Activated B cell treated with CpG ODN at 0.5 μM for 24 hours (primary cell): ENCODE measurements at regions not wholly inside any gene's neighbourhood (a gene's known extent, or its start where the extent isn't known, plus 50 kb on each side); places are given as distances from the start of the nearest gene placed in this dataset.

ENCODE experiments used
- ATAC-seq: fragments of 200-7000 bp; cut with Tn5 transposase; one replicate; pipeline ENCODE4 v1.10.0; 2021; ENCODE audit warnings: low read depth, mild to moderate bottlenecking, moderate library complexity
- CTCF ChIA-PET: fragments of 350-600 bp; sonication (Branson Sonifier 250); formaldehyde crosslinking; loops from one replicate; lab custom pipeline; 2021; ENCODE audit warnings: antibody characterized with exemption; lab: Charles Lee
- POLR2A ChIA-PET: fragments of 350-600 bp; sonication (Branson Sonifier 250); formaldehyde crosslinking; loops from one replicate; lab custom pipeline; 2021; ENCODE audit warnings: antibody characterized with exemption; lab: Charles Lee
- DNase-seq: peaks from one replicate; pipeline ENCODE4 v3.0.0; 2022
- H3K27ac Mint-ChIP-seq: one replicate; pipeline ENCODE4 v1.8.0; 2020; ENCODE audit warnings: mixed read lengths
- H3K27me3 Mint-ChIP-seq: one replicate; pipeline ENCODE4 v1.8.0; 2021; ENCODE audit warnings: mixed read lengths
- H3K36me3 Mint-ChIP-seq: one replicate; pipeline ENCODE4 v1.8.0; 2021; ENCODE audit warnings: low read depth, mixed read lengths
- H3K4me1 Mint-ChIP-seq: one replicate; pipeline ENCODE4 v1.8.0; 2021; ENCODE audit warnings: mixed read lengths
- H3K4me3 Mint-ChIP-seq: one replicate; pipeline ENCODE4 v1.8.0; 2020; ENCODE audit warnings: mild to moderate bottlenecking, mixed read lengths
- H3K9me3 Mint-ChIP-seq: one replicate; pipeline ENCODE4 v1.8.0; 2020; ENCODE audit warnings: mixed read lengths
- intact Hi-C: fragments of 100-400 bp; cut with micrococcal nuclease; formaldehyde crosslinking; loops from one replicate; pipeline ENCODE4 v1.15.1; 2024
- TF ChIP-seq, protein P1 (sequence below): fragments of 200-600 bp; IDR thresholded peaks from one replicate; pipeline ENCODE4 v1.8.0; 2022; ENCODE audit warnings: antibody characterized with exemption, mild to moderate bottlenecking

DNA sequence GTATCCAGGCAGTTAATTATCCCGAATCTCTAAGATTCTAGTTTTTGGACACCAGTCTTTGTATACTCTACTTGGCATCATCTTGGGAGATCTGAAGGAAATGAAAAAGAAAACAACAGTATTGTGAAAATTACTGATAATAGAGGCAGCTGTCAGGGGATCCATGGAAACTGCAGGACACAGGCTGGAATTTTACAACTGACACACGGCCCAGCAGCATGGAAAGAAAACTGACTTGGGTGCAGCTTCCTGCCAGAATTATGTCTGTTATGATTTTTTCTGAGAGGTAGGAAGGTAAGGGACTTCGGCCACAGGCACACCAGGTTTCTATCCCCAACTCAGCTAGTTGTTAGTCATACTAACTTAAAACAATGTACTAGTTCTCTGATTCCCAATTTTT, 57.7 kb upstream of the ERBB4 start:
- CTCF ChIA-PET: no interaction called here
- Mint-ChIP-seq H3K4me1 (no peaks in the 10 kb centered on the region), H3K27ac (no peak overlapping the region)

DNA sequence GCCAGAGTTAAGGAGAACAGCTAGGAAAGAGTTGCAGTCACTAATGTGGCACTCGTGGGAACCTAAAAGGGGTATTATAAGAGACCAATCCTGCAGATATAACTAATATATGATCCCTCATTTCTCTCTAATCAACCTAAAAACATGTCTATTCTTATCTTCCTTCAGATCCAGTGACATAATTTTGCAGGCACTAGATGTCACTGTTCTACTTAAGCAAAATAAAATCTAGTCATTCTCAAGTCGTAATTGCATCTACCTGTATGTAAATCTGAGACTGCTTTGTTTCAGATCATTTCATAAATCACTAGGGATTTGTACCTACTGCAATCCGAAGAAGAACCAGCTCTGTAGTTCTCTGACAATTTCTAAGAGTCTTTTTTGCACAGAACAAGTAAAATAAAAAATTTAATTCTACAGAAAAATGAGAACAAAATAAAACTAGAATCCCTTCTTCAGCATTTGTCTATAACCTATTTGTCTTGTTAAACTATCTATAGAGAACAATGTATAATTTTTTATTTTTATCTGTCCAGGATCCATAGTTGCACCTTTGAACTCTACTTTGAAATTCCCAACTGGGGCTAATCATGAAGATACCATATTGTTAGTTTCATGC, 56.5 kb upstream of the ERBB4 start:
- TF ChIP-seq, protein P1, sequence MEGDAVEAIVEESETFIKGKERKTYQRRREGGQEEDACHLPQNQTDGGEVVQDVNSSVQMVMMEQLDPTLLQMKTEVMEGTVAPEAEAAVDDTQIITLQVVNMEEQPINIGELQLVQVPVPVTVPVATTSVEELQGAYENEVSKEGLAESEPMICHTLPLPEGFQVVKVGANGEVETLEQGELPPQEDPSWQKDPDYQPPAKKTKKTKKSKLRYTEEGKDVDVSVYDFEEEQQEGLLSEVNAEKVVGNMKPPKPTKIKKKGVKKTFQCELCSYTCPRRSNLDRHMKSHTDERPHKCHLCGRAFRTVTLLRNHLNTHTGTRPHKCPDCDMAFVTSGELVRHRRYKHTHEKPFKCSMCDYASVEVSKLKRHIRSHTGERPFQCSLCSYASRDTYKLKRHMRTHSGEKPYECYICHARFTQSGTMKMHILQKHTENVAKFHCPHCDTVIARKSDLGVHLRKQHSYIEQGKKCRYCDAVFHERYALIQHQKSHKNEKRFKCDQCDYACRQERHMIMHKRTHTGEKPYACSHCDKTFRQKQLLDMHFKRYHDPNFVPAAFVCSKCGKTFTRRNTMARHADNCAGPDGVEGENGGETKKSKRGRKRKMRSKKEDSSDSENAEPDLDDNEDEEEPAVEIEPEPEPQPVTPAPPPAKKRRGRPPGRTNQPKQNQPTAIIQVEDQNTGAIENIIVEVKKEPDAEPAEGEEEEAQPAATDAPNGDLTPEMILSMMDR: no peak
- Mint-ChIP-seq H3K36me3 (no peaks in the 10 kb centered on the region), H3K4me3 (no peak overlapping the region), H3K27ac (no peak overlapping the region), H3K9me3 (no peaks in the 10 kb centered on the region), H3K4me1 (no peaks in the 10 kb centered on the region), H3K27me3 (no peaks in the 10 kb centered on the region)
- intact Hi-C loops: no loop called here
- DNase-seq: no peak
- ATAC-seq: no peak
- ChIA-PET POLR2A (no interaction called here), CTCF (no interaction called here)

More for the DNA sequence above, 57.7 kb upstream of the ERBB4 start:
- POLR2A ChIA-PET: no interaction called here
- no peaks in the 10 kb centered on the region for H3K9me3 Mint-ChIP-seq
- intact Hi-C loops: no loop called here
- H3K36me3 Mint-ChIP-seq: no peaks in the 10 kb centered on the region
- DNase-seq: no peak
- H3K4me3 Mint-ChIP-seq: no peak overlapping the region
- ATAC-seq: no peak
- TF ChIP-seq, protein P1: no peak
- H3K27me3 Mint-ChIP-seq: no peaks in the 10 kb centered on the region

DNA sequence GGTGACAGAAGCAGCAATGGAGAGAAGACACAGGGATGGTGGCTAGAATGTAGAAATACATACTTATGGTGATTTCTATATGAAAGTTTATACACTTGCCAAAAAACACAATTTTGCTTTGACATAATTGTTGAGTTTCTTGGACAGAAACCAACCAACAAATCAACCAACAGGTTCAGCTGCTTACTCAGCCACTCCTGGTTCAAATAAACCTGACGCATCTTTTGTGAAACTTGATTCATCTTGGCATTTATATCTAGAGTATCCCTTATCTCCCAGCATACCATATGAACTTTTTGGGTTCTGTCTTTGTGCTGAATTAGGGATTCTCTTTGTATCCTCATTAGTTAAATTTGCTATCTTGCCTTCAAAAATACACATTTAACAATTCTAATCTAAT, 54.1 kb upstream of the ERBB4 start:
- H3K36me3 Mint-ChIP-seq: no peaks in the 10 kb centered on the region
- H3K27ac Mint-ChIP-seq: no peak overlapping the region
- no peaks in the 10 kb centered on the region for H3K27me3 Mint-ChIP-seq
- ChIA-PET POLR2A (no interaction called here), CTCF (no interaction called here)
- intact Hi-C loops: no loop called here
- DNase-seq (no peak), ATAC-seq (no peak)
- H3K4me1 Mint-ChIP-seq: no peaks in the 10 kb centered on the region
- TF ChIP-seq, protein P1: no peak
- H3K9me3 Mint-ChIP-seq: no peaks in the 10 kb centered on the region
- no peak overlapping the region for H3K4me3 Mint-ChIP-seq
